GM12878 (cell line): ENCODE measurements at regions not wholly inside any gene's neighbourhood (a gene's known extent, or its start where the extent isn't known, plus 50 kb on each side); places are given as distances from the start of the nearest gene placed in this dataset.
"Not testable (repeated sequence)": the region's sequence is repeated elsewhere in the genome, so short reads cannot be mapped to it uniquely, and the experiment has no call there.

ENCODE experiments used
- ATAC-seq: fragments of 200-7000 bp; cut with Tn5 transposase; 3 replicates; pipeline ENCODE4 v1.9.1; 2020; ENCODE audit warnings: mild to moderate bottlenecking, moderate library complexity
- BruUV-seq: library from RNA; stranded (reverse); fragments of 400-500 nt; replicated peaks from 2 replicates; lab custom pipeline; 2021; lab: Mats Ljungman, UMichigan
- CTCF ChIA-PET: fragments of 300-600 bp; sonication (Branson Sonifier 250); formaldehyde crosslinking; extraction: SDS; loops from one replicate; lab custom pipeline; 2021; ENCODE audit warnings: inconsistent platforms; lab: Yijun Ruan, JAX
- POLR2A ChIA-PET: fragments of 350-600 bp; formaldehyde crosslinking; extraction: SDS; loops from one replicate; lab custom pipeline; 2021; ENCODE audit warnings: inconsistent platforms; lab: Charles Lee
- RAD21 ChIA-PET: fragments of 300-600 bp; sonication (Branson Sonifier 250); formaldehyde crosslinking; loops from one replicate; lab custom pipeline; 2023; ENCODE audit warnings: antibody characterized with exemption; ENCODE audit not compliant: unreplicated experiment; lab: Charles Lee
- SMC1A ChIA-PET: fragments of 300-600 bp; sonication (Branson Sonifier 250); formaldehyde crosslinking; loops from one replicate; lab custom pipeline; 2023; ENCODE audit not compliant: unreplicated experiment, uncharacterized antibody; lab: Charles Lee
- DNase-seq: peaks from one replicate; pipeline ENCODE4 v3.0.0-alpha.2; 2011; ENCODE audit warnings: low read depth, low spot score
- FAIRE-seq: peaks from 3 replicates; lab custom pipeline; 2011; peaks lifted over from hg19 to GRCh38; lab: Jason Lieb, UNC
- H2AFZ ChIP-seq: 2 replicates; pipeline ENCODE4 v1.6.0; 2011; ENCODE audit warnings: low read depth, low read length, control low read depth; ENCODE audit not compliant: control insufficient read depth
- H3K27ac ChIP-seq: 2 replicates; pipeline ENCODE4 v1.5.1; 2011; ENCODE audit warnings: control low read depth; ENCODE audit not compliant: control insufficient read depth, insufficient read depth
- H3K27me3 ChIP-seq, 2 experiments: replicated peaks in 1 of 2; 2 replicates each; pipeline versions ENCODE4 v1.6.0 to v1.6.1; 2011; ENCODE audit warnings: low read length in 1 of 2; ENCODE audit not compliant: control insufficient read depth in 2 of 2, insufficient read depth in 2 of 2
- H3K36me3 ChIP-seq, 2 experiments: 2 replicates each; pipeline ENCODE4 v1.5.1; 2011; ENCODE audit warnings: low read length in 1 of 2; ENCODE audit not compliant: control insufficient read depth in 2 of 2, insufficient read depth in 2 of 2
- H3K4me1 ChIP-seq: 2 replicates; pipeline ENCODE4 v1.6.1; 2011; ENCODE audit warnings: mild to moderate bottlenecking, low read length, moderate library complexity, mixed read lengths; ENCODE audit not compliant: control insufficient read depth, insufficient read depth
- H3K4me2 ChIP-seq: 2 replicates; pipeline ENCODE4 v1.6.0; 2011; ENCODE audit warnings: control low read depth; ENCODE audit not compliant: control insufficient read depth, insufficient read depth
- H3K4me3 ChIP-seq: fragments of 200-600 bp; sonication (generic); 2 replicates; pipeline ENCODE4 v1.5.1; 2016
- H3K79me2 ChIP-seq: 2 replicates; pipeline ENCODE4 v1.6.0; 2011; ENCODE audit warnings: low read length; ENCODE audit not compliant: control insufficient read depth, insufficient read depth
- H3K9ac ChIP-seq: 2 replicates; pipeline ENCODE4 v1.8.0; 2011; ENCODE audit warnings: low read length, control low read depth, mixed read lengths; ENCODE audit not compliant: control insufficient read depth, insufficient read depth
- H3K9me3 ChIP-seq: replicated peaks from 3 replicates; pipeline ENCODE4 v1.5.1; 2011; ENCODE audit warnings: mild to moderate bottlenecking, low read length; ENCODE audit not compliant: control insufficient read depth, insufficient read depth
- H4K20me1 ChIP-seq: 2 replicates; pipeline ENCODE4 v1.6.0; 2011; ENCODE audit not compliant: control insufficient read depth, insufficient read depth
- CHD2 ChIP-seq: IDR thresholded peaks from 2 replicates; pipeline ENCODE4 v1.6.1; 2011; ENCODE audit warnings: low read depth, low read length, improper control_type of control experiment, borderline replicate concordance
- E2F8 ChIP-seq: fragments of 450-650 bp; IDR thresholded peaks from 2 replicates; pipeline ENCODE4 v1.6.1; 2018; ENCODE audit warnings: mild to moderate bottlenecking, low read depth, moderate library complexity; ENCODE audit not compliant: partially characterized antibody
- HDGF ChIP-seq: fragments of 450-650 bp; IDR thresholded peaks from 2 replicates; pipeline ENCODE4 v1.6.1; 2016; ENCODE audit warnings: antibody characterized with exemption
- NR2C1 ChIP-seq: fragments of 450-650 bp; IDR thresholded peaks from 2 replicates; pipeline ENCODE4 v1.6.1; 2017; ENCODE audit warnings: antibody characterized with exemption, mild to moderate bottlenecking, moderate library complexity
- NR2F1 ChIP-seq: fragments of 450-650 bp; conservative IDR thresholded peaks from 2 replicates; pipeline ENCODE4 v1.6.1; 2017; ENCODE audit warnings: mild to moderate bottlenecking
- PML ChIP-seq: IDR thresholded peaks from 2 replicates; pipeline ENCODE4 v1.6.1; 2012; ENCODE audit warnings: low read length, inconsistent platforms
- PRDM15 ChIP-seq: fragments of 450-650 bp; formaldehyde crosslinking; IDR thresholded peaks from 2 replicates; pipeline ENCODE4 v1.4.0; 2020; ENCODE audit warnings: mild to moderate bottlenecking, moderate library complexity
- SIX5 ChIP-seq: IDR thresholded peaks from 2 replicates; pipeline ENCODE4 v1.6.1; 2011; ENCODE audit warnings: mild to moderate bottlenecking, low read depth, low read length, moderate library complexity; ENCODE audit not compliant: severe bottlenecking
- WGBS: methylation state at CpG from one replicate; pipeline ENCODE4 v1.1.6; 2016; ENCODE audit warnings: low lambda C conversion rate; ENCODE audit not compliant: insufficient replicate concordance, insufficient coverage; ENCODE audit errors: missing lambda C conversion rate; 5-methylcytosine and 5-hydroxymethylcytosine counted together
- in situ Hi-C: fragments of 300-500 bp; cut with MboI; formaldehyde crosslinking; loops from 9 replicates; pipeline ENCODE4 v1.14.3; 2018; ENCODE audit warnings: mixed read lengths
- intact Hi-C: fragments of 100-400 bp; cut with micrococcal nuclease; formaldehyde crosslinking; loops from one replicate; pipeline ENCODE4 v1.14.2; 2022; ENCODE audit not compliant: unreplicated experiment

GRCh38 chrX:77119706-77120105 is 327.5 kb upstream of the FGF16 start:
- H3K9ac ChIP-seq = no peak overlapping the region
- H4K20me1 ChIP-seq = no peaks in the 10 kb centered on the region
- H2AFZ ChIP-seq = no peak overlapping the region
- no peak overlapping the region for H3K4me2 ChIP-seq
- H3K4me1 ChIP-seq = no peaks in the 10 kb centered on the region
- CTCF ChIA-PET = no interaction called here
- no peak overlapping the region for H3K4me3 ChIP-seq
- ATAC-seq (no peak), DNase-seq (no peak), FAIRE-seq (no peak)
- 14% methylated on average over 1 of the region's 1 CpG for WGBS
- intact Hi-C loops (no loop called here), in situ Hi-C loops (no loop called here)
- no peaks in the 10 kb centered on the region for H3K36me3 ChIP-seq
- no peak for TF ChIP-seq NR2C1
- no peak for TF ChIP-seq SIX5
- TF ChIP-seq NR2F1 = no peak
- no peak for TF ChIP-seq PRDM15 (CRISPR knock-in tag)
- no peak for TF ChIP-seq PML
- TF ChIP-seq E2F8 = no peak
- no peak for TF ChIP-seq CHD2
- no peak for TF ChIP-seq HDGF
- POLR2A ChIA-PET = no interaction called here
- H3K27ac ChIP-seq = no peak overlapping the region
- H3K9me3 ChIP-seq = no peaks in the 10 kb centered on the region; the same call in 2 of the 3 replicates
- BruUV-seq = no TSS peak
- no peaks in the 10 kb centered on the region for H3K79me2 ChIP-seq
- SMC1A ChIA-PET = no interaction called here
- RAD21 ChIA-PET = no interaction called here
- no peaks in the 10 kb centered on the region for H3K27me3 ChIP-seq

- in situ Hi-C loops, H3K4me1 ChIP-seq, intact Hi-C loops, H3K27ac ChIP-seq, H4K20me1 ChIP-seq, H3K4me3 ChIP-seq, POLR2A ChIA-PET, H3K4me2 ChIP-seq, DNase-seq, SMC1A ChIA-PET, RAD21 ChIA-PET, CTCF ChIA-PET, H3K27me3 ChIP-seq, H3K36me3 ChIP-seq, H2AFZ ChIP-seq, ATAC-seq, H3K79me2 ChIP-seq, BruUV-seq, FAIRE-seq, H3K9ac ChIP-seq, H3K9me3 ChIP-seq: not testable (repeated sequence)
- whole genome bisulfite sequencing = 45% methylated on average over 5 of the region's 5 CpGs
Measured at GRCh38 chrX:77123917-77124316, 323.3 kb upstream of the FGF16 start.
